SK-N-SH treated with all-trans-retinoic acid at 6 μM for 48 hours (cell line): ENCODE measurements at regions not wholly inside any gene's neighbourhood (a gene's known extent, or its start where the extent isn't known, plus 50 kb on each side); places are given as distances from the start of the nearest gene placed in this dataset.

ENCODE experiments used
- ARNTL ChIP-seq: fragments of 450-650 bp; formaldehyde crosslinking; IDR thresholded peaks from 2 replicates; pipeline ENCODE4 v1.5.0; 2020; ENCODE audit warnings: low read depth, mild to moderate bottlenecking, moderate library complexity, borderline replicate concordance
- BACH2 ChIP-seq: fragments of 250-450 bp; sonication (Bioruptor Pico); IDR thresholded peaks from 2 replicates; pipeline ENCODE4 v1.9.0; 2021; ENCODE audit warnings: mild to moderate bottlenecking, borderline replicate concordance
- CSRNP3 ChIP-seq: fragments of 250-450 bp; sonication (Bioruptor Pico); IDR thresholded peaks from 2 replicates; pipeline ENCODE4 v1.5.1; 2021; ENCODE audit warnings: mild to moderate bottlenecking, moderate library complexity
- PATZ1 ChIP-seq: fragments of 250-450 bp; sonication (Bioruptor Pico); IDR thresholded peaks from 2 replicates; pipeline ENCODE4 v1.8.0; 2020; ENCODE audit warnings: mild to moderate bottlenecking, moderate library complexity, borderline replicate concordance
- POU6F1 ChIP-seq: fragments of 250-450 bp; sonication (Bioruptor Pico); IDR thresholded peaks from 2 replicates; pipeline ENCODE4 v1.8.0; 2021; ENCODE audit warnings: low read depth, mild to moderate bottlenecking, moderate library complexity, borderline replicate concordance
- PPARA ChIP-seq: fragments of 250-450 bp; sonication (Bioruptor Pico); IDR thresholded peaks from 2 replicates; pipeline ENCODE4 v1.5.0; 2020; ENCODE audit warnings: mild to moderate bottlenecking, borderline replicate concordance
- RARB ChIP-seq: fragments of 250-450 bp; sonication (Bioruptor Pico); IDR thresholded peaks from 2 replicates; pipeline ENCODE4 v1.8.0; 2021; ENCODE audit warnings: mild to moderate bottlenecking, moderate library complexity
- SNAI2 ChIP-seq: fragments of 250-450 bp; sonication (Bioruptor Pico); IDR thresholded peaks from 2 replicates; pipeline ENCODE4 v1.5.0; 2020; ENCODE audit warnings: mild to moderate bottlenecking, moderate library complexity
- TOX ChIP-seq: fragments of 250-450 bp; sonication (Bioruptor Pico); IDR thresholded peaks from 2 replicates; pipeline ENCODE4 v1.8.0; 2021; ENCODE audit warnings: mild to moderate bottlenecking, moderate library complexity, borderline replicate concordance
- ZC3H10 ChIP-seq: fragments of 250-450 bp; sonication (Bioruptor Pico); IDR thresholded peaks from 2 replicates; pipeline ENCODE4 v1.5.1; 2021; ENCODE audit warnings: mild to moderate bottlenecking, moderate library complexity

GRCh38 chr1:209509039-209509438 lies 74.5 kb upstream of the CAMK1G start:
- TF ChIP-seq TOX (CRISPR knock-in tag) (no peak), RARB (CRISPR knock-in tag) (no peak), SNAI2 (CRISPR knock-in tag) (no peak), ZC3H10 (no peak), PATZ1 (CRISPR knock-in tag) (no peak), ARNTL (no peak), CSRNP3 (CRISPR knock-in tag) (no peak), PPARA (CRISPR knock-in tag) (no peak), BACH2 (CRISPR knock-in tag) (no peak), POU6F1 (no peak)
